A549 (cell line): ENCODE measurements at regions not wholly inside any gene's neighbourhood (a gene's known extent, or its start where the extent isn't known, plus 50 kb on each side); places are given as distances from the start of the nearest gene placed in this dataset.

Experiments used
- CBX8 ChIP-seq: fragments of 200-600 bp; sonication (generic); IDR thresholded peaks from 2 replicates; pipeline ENCODE4 v1.6.1; 2016
- CEBPB ChIP-seq, 2 experiments: fragments of >200 bp in 1 of 2; sonication (Bioruptor Twin) in 1 of 2; formaldehyde crosslinking in 1 of 2; IDR thresholded peaks; 2 replicates each; pipeline ENCODE4 v1.6.1; 2012 to 2016
- CHD2 ChIP-seq: fragments of 150-350 bp; IDR thresholded peaks from 2 replicates; pipeline ENCODE4 v1.6.1; 2014; ENCODE audit warnings: low read length; ENCODE audit not compliant: partially characterized antibody
- HDAC2 ChIP-seq: fragments of 200-600 bp; sonication (generic); IDR thresholded peaks from 2 replicates; pipeline ENCODE4 v1.6.1; 2016
- KDM1A ChIP-seq: fragments of 200-600 bp; sonication (generic); IDR thresholded peaks from 2 replicates; pipeline ENCODE4 v1.6.1; 2016; ENCODE audit warnings: low read depth, mild to moderate bottlenecking
- NR3C1 ChIP-seq: fragments of >200 bp; sonication (Bioruptor Twin); formaldehyde crosslinking; IDR thresholded peaks from 3 replicates; pipeline ENCODE4 v1.6.1; 2017
- TF ChIP-seq, protein P1 (sequence below): fragments of 200-600 bp; sonication (generic); IDR thresholded peaks from 2 replicates; pipeline ENCODE4 v1.6.1; 2016; ENCODE audit warnings: antibody characterized with exemption, mild to moderate bottlenecking, moderate library complexity
- TF ChIP-seq, protein P2 (sequence below): fragments of >200 bp; sonication (Bioruptor Twin); formaldehyde crosslinking; IDR thresholded peaks from 3 replicates; pipeline ENCODE4 v1.5.1; 2016
- TF ChIP-seq, protein P3 (sequence below): IDR thresholded peaks from 2 replicates; pipeline ENCODE4 v1.6.1; 2012

DNA sequence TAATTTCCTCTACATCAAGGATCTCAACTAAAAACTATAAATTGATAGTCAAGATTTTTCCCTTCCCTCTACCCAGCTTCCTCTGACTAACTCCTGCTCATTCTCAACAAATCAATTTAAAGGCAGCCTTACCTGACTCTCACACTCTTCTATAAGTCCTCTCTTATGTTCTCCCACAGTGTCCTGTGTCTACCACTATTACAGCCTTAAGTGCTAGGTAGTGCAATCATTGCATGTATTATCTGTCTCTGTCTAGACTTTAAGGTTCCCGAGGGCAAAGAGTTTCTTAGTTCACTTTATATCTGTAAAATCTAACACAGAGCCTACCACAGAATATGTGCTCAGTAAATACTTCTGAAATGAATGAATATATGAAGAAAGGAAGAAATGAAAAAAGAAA is 123.7 kb downstream of the BTC start:
- TF ChIP-seq CBX8 (no peak), CEBPB (IDR thresholded peaks at IDR 0.05) (no peak), KDM1A (no peak), CHD2 (no peak), NR3C1 (no peak), HDAC2 (no peak)
- TF ChIP-seq, protein P1, sequence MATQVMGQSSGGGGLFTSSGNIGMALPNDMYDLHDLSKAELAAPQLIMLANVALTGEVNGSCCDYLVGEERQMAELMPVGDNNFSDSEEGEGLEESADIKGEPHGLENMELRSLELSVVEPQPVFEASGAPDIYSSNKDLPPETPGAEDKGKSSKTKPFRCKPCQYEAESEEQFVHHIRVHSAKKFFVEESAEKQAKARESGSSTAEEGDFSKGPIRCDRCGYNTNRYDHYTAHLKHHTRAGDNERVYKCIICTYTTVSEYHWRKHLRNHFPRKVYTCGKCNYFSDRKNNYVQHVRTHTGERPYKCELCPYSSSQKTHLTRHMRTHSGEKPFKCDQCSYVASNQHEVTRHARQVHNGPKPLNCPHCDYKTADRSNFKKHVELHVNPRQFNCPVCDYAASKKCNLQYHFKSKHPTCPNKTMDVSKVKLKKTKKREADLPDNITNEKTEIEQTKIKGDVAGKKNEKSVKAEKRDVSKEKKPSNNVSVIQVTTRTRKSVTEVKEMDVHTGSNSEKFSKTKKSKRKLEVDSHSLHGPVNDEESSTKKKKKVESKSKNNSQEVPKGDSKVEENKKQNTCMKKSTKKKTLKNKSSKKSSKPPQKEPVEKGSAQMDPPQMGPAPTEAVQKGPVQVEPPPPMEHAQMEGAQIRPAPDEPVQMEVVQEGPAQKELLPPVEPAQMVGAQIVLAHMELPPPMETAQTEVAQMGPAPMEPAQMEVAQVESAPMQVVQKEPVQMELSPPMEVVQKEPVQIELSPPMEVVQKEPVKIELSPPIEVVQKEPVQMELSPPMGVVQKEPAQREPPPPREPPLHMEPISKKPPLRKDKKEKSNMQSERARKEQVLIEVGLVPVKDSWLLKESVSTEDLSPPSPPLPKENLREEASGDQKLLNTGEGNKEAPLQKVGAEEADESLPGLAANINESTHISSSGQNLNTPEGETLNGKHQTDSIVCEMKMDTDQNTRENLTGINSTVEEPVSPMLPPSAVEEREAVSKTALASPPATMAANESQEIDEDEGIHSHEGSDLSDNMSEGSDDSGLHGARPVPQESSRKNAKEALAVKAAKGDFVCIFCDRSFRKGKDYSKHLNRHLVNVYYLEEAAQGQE = no peak
- TF ChIP-seq, protein P2, sequence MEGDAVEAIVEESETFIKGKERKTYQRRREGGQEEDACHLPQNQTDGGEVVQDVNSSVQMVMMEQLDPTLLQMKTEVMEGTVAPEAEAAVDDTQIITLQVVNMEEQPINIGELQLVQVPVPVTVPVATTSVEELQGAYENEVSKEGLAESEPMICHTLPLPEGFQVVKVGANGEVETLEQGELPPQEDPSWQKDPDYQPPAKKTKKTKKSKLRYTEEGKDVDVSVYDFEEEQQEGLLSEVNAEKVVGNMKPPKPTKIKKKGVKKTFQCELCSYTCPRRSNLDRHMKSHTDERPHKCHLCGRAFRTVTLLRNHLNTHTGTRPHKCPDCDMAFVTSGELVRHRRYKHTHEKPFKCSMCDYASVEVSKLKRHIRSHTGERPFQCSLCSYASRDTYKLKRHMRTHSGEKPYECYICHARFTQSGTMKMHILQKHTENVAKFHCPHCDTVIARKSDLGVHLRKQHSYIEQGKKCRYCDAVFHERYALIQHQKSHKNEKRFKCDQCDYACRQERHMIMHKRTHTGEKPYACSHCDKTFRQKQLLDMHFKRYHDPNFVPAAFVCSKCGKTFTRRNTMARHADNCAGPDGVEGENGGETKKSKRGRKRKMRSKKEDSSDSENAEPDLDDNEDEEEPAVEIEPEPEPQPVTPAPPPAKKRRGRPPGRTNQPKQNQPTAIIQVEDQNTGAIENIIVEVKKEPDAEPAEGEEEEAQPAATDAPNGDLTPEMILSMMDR = no peak
- TF ChIP-seq, protein P3, sequence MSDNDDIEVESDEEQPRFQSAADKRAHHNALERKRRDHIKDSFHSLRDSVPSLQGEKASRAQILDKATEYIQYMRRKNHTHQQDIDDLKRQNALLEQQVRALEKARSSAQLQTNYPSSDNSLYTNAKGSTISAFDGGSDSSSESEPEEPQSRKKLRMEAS = no peak
